ENCODE measurements at regions not wholly inside any gene's neighbourhood (a gene's known extent, or its start where the extent isn't known, plus 50 kb on each side); places are given as distances from the start of the nearest gene placed in this dataset.

DNA sequence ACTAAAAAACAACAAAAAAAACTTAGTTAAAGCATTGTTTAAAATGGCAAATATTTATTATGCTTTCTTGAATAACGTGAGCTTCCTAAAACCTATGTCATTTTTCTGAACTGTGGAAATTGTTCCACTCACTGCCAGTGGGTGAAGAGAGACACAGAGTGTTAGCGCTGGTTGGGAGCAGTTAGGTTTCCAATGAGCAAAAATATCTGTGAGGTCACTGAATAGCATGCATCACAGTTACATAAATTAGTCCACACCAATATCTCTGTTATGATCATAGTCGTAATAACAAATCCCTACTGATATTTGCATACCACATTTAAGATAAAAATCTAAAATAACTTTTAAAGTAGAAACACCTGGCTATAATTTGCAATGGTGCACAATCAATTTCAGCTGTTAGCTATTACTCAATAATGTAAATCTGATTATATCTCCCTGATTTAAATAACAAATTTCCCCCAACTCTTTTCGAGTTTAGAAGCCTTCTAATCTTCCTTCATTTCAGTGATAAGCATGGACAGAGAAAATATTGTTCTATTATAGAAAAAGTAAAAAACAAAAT is 1094.0 kb upstream of the KLHL29 start:
- DNase-seq, result no peak

DNA sequence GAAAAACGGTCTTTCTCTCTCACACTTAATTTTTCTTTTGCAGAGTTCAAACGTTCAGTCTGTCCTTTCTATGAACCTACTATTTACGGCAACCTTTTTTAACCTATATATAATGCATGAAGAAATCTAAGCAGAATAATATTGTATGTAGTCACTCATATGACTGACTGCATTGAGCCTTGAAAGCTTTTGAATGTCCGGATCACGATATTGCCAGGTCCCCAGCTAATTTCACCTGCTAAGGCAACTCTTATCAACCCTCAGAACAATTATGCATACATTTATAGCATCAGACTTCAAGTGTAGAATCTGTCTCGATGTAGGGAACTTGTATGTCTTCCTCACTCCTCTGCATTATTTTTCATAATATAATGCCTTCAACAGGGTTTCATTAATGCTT is 1083.8 kb upstream of the KLHL29 start:
- no peak for DNase-seq

GRCh38 chr2:22326250-22326649 is 1058.7 kb upstream of the KLHL29 start:
- no peak for DNase-seq

DNA sequence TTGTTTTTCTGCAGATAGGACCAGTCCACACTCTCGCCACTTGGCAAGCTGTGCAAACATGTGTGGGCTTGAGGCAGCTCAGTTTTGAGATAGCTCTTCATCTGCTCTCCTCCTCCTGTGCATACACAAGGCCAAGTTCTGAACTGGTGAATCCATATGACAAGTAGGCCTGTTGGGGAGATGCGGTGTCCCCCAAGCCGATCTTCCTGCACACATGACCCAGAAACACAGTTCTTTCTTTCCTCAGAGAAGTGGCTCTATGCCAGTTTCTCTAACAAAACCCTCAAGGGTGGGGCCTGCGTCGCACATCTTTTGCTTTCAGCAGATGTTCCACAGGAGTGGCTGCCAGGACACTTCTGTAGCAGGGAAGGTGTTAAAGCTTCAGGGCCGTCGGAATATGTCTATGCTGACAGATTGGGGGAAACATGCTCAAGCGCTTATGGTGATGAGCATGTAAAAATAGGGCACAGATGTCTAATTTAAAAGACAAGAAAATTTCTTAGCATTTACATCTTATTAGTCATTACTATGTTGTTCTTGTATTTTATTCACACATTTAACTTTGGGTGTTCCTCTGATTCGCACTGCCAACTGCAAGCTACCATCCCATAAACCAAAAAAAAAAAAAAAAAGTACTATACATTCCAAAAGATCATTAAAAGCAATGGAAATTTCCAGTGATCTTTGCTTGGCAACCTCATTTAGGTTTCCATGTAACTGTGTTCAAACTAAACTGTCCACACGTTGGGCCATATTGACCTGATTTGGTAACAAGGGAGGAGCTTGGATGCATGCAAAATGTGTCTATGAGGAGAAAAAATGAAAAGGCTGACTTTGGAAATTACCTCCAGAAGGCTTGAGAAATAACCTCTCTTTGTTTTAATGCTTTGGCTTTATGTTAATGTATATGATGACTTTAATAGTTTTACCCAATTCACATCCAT is 1055.5 kb upstream of the KLHL29 start:
- DNase-seq, result no peak

GRCh38 chr2:22336414-22336813 is 1048.6 kb upstream of the KLHL29 start:
- DNase-seq, result no peak

DNA sequence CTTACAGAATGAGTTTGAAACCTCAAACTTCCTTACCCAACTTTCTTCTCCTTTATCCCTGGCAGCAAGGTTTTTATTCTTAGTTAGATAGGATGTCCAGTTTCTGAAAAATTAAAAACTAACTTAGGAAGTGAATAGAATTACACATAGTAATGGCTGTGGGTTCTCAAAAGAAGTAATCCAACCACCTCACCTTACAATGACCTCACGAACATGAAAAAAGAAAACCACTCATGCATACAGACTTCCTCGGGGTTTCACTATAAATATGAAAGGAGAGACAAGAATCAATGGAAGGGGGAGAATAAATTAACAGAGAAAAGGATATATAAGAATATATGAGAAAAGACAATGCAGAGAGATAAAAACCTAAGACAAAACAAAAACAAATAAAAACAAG is 1044.3 kb upstream of the KLHL29 start:
- DNase-seq, result no peak

DNA sequence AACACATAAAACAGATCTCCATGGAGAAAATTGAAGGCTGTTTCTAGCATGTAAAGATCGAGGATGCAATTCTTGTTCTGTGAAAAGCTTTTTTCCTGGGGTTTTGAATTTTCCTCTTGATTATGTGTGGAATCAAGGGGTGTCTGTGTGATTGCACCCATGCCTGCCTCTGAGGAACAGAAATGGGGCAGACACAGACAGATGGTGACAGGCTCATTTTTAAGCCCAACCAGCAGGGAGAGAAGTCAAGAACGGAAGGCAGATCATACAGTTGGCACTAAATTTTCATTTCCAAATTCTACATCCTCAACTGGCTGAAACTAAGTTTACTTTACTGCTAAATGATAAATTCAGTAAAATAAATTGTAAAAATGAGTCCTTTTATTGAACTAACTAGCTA is 1037.7 kb upstream of the KLHL29 start:
- DNase-seq, result no peak

DNA sequence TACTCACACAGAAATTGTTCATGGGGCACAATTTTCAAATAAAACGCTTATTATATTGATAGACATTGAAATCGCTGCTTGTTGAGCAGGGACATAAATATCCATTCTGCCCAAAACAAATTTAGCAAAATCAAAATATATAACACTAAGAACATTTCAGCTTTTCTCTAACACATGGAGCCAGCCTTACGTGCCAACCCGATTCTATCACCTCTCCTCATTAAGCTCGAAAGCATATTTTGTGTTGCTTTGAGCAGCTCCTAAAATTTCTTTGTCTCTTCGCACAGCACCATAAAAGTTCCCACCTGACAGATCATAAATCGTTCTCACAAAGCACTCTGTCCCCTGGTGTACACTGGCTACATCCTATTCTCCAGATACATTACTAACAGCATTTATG is 1034.4 kb upstream of the KLHL29 start:
- DNase-seq, result no peak

DNA sequence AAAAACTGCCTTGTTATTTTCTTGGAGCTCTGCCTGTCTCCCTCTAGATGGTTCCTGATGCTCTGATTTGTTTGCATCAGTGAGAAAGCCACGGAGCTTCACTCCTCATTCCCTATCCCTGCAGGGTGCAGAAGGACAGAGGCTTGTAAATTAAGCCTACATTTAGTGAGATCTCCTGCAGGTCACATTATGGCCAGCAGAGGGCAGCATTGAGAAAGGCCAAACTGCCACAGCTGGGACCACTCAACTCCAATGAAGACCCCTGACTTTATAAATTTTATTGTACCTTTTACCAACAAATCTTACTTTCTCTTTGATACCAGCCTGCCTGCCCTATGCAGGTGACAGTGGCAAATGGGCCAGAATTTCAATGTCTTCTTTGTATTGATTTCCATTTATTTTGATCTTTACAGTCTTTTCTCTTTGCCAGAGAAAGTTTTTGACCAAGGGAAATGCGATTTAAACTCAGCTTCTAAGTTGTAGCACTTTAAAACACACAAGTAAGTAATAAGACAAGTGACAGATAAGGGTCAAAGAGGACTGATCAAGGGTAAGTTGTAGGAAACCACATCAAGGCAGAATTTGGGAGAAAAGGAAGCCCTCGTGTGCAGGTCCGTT is 1029.1 kb upstream of the KLHL29 start:
- peak; percentile 5 for DNase-seq

DNA sequence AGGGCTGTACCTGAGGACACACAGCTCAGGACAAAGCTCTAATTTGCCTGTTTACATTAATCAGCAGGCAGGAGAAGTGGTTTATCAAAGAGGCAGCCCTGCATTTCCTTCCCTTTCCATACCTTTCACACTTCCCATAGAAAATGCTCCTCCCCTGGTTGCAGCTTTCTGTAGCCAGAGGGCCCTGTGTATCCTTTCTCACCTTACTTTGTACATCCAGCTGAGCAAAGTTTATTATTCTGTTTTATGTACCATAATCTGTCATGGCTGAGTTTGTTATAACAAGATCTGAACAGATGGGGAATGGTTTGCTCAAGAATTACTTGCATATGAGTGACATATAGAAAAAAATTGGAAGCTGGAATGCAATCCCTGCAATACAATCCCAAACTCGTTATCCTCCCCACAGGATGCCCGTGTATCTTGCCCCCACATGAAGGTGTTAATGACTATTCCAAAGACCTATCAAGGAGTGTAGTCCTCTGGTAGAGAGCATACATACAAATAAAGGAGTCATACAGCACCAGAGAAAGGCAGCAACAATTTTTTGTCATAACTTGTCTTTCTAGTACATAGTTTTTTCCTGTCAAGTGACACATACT is 1025.8 kb upstream of the KLHL29 start:
- DNase-seq, result no peak

GRCh38 chr2:22360735-22361374 is 1024.1 kb upstream of the KLHL29 start:
- DNase-seq, result no peak

GRCh38 chr2:22361571-22361970 is 1023.4 kb upstream of the KLHL29 start:
- no peak for DNase-seq

GRCh38 chr2:22375096-22375495 is 1009.9 kb upstream of the KLHL29 start:
- no peak for DNase-seq

GRCh38 chr2:22377268-22377667 is 1007.7 kb upstream of the KLHL29 start:
- no peak for DNase-seq

- no peak for DNase-seq
These were observed 1002.4 kb upstream of the KLHL29 start for GRCh38 chr2:22382479-22383169.

- no peak for DNase-seq
These were observed 987.1 kb upstream of the KLHL29 start for GRCh38 chr2:22397847-22398246.

DNA sequence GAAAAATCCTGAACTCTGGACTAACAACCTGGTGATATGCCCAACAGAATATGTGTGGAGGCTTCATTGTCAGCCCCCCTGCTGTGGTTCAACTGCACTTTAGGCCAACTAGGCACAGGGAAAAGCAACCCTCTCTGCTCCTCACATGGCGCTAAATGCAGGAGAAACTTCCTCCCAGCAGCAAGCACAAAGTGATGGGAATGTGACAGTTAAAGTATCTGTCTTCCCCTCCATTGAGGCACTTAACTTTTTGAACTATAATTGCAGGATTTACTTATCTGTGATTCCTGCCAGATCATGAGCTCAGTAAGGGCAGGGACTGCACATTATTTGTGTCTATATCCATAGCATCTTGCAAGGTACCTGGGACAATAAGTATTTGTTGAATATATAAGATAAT is 981.2 kb upstream of the KLHL29 start:
- DNase-seq, result no peak

DNA sequence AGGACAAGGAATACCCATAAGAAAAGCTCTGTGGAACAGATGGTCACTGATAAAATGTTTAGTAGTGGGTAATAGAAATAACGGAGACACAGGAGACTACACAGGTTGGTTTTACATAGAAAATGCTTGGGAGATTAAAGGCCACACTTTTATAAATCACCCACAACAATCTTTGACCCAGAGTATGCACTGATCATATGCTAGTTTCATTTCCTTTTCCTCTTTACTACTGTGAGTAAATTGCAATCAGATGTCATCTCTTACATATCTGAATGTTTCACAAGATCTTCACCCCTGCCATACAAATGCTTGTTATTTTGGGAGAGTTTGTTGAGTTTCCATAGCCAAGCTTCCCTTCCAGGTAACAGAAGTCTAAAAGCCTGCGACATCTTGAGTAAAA is 978.4 kb upstream of the KLHL29 start:
- DNase-seq, result no peak

DNA sequence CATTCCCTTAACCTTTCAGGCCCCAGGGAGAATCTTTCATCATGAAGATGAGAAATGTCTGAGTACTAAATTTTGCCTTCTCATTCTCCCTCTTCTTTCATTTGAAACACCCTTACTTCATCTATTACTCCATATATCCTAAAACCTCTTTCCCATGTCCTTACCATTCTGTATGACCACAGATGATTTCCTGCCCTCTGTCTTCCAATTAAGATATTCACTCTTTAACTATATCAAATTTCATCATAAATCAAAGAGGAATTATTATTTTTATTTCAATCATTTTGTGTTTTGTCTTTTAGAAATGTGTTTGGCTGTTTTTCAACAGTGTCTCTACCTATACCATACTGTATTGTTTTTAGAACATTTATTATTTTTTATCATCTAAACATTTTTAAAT is 964.9 kb upstream of the KLHL29 start:
- no peak for DNase-seq

DNA sequence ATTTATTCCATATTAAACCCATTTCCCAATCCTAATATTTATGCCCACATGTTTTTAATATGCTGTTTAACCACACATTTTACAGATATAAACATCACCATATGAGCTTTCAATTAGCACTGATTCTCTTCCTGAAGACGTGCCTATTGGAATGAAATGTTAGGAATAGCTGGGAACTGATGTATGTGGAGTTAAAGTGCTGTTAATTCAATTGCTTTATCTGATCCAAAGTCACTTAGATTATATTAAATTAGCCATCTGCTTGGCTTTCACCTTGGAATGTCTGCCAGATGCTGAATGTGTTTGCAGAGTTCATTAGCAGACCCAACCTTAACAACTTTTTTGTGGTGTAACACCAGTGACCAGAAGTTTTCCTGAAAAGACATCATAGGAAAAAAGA is 942.9 kb upstream of the KLHL29 start:
- DNase-seq, result no peak

DNA sequence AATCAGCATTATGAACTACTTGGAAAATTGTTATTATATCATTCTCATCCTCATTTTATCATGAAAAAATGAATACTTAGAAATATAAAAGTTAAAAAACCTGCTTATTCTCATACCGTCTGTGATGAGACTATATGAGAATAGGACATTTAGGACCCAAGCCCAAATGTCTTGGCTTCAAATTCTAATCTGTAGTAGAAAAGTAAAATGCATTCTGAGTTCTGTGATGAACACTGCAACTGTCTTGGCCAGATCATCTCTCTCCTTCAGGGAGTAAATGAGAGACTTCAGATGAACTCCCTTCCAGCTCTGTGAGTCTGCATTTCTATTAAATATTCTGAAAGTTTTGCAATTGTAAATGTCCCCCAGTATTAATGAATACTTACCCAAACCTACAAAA is 940.7 kb upstream of the KLHL29 start:
- DNase-seq, result no peak

DNA sequence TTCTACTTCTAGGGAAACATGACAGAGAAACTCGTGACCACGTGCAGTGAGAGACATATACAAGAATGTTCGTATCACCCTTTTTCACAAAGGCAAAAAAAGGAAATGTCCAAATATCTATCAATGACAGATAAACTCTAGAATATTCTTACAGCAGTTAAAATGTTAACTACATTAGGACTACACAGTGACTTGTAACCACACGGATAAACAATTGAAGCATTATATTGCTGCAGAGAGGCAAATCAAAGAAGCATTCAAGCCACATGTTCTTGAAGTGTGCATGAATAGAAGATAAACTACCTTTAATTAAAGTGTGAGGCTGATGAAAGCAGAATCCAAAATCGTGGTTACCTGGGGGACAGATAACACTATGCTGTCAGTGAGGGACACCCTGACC is 935.3 kb upstream of the KLHL29 start:
- no peak for DNase-seq

DNA sequence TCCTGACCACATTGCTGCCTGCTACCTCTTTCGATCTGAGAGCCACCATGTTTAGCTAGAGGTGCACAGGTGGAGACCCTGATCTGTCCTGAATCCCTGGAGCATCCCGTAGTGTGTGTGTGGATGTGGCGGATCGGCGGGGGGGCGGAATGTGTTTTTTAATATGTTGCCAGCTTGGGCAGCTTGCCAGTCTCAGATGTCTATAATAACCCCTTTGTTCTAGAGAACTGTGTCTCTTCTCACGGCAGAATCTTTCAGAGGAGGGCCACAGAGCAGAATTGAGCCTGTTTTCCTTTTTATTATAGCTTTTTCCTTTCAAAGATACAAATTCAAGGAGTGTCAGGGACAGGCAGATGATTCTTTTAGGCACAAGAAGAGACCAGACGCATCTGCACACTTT is 934.1 kb upstream of the KLHL29 start:
- DNase-seq, result no peak
